ENCODE measurements at regions not wholly inside any gene's neighbourhood (a gene's known extent, or its start where the extent isn't known, plus 50 kb on each side); places are given as distances from the start of the nearest gene placed in this dataset.

- TF ChIP-seq CTCF (IDR thresholded peaks at IDR 0.05; ENCODE audit: insufficient read depth, low read length) (no peak), POLR2AphosphoS5 (IDR thresholded peaks at IDR 0.05; ENCODE audit: low read depth) (no peak), REST (IDR thresholded peaks at IDR 0.05; ENCODE audit: insufficient replicate concordance, low read depth) (no peak), GABPA (IDR thresholded peaks at IDR 0.05; ENCODE audit: low read depth) (no peak), SPI1 (IDR thresholded peaks at IDR 0.05; ENCODE audit: borderline replicate concordance, low read depth) (no peak)
Measured at GRCh38 chr4:53900271-53900649, 164.1 kb downstream of the CHIC2 start.
